PC-3 (cell line): ENCODE measurements at regions not wholly inside any gene's neighbourhood (a gene's known extent, or its start where the extent isn't known, plus 50 kb on each side); places are given as distances from the start of the nearest gene placed in this dataset.

Experiments used
- ATAC-seq: fragments of 200-7000 bp; cut with Tn5 transposase; 2 replicates; pipeline ENCODE4 v1.9.1; 2020; ENCODE audit warnings: mild to moderate bottlenecking, moderate library complexity
- BruUV-seq: library from RNA; stranded (reverse); fragments of 400-500 nt; replicated peaks from 2 replicates; lab custom pipeline; 2021; lab: Mats Ljungman, UMichigan
- CTCF ChIA-PET: fragments of 300-600 bp; sonication (Branson Sonifier 250); formaldehyde crosslinking; loops from one replicate; lab custom pipeline; 2022; ENCODE audit warnings: antibody characterized with exemption; lab: Charles Lee
- POLR2A ChIA-PET: fragments of 300-600 bp; sonication (Branson Sonifier 250); formaldehyde crosslinking; loops from one replicate; lab custom pipeline; 2022; ENCODE audit warnings: antibody characterized with exemption; ENCODE audit not compliant: unreplicated experiment; lab: Charles Lee
- DNase-seq: peaks from one replicate; pipeline ENCODE4 v3.0.0-alpha.2; 2015
- H2AFZ ChIP-seq: fragments of 300-600 bp; sonication (generic); 2 replicates; pipeline ENCODE4 v1.6.0; 2016; ENCODE audit warnings: antibody characterized with exemption, low read length
- H3F3A ChIP-seq: fragments of 300-600 bp; sonication (generic); one replicate; pipeline ENCODE4 v1.6.0; 2017; ENCODE audit warnings: antibody characterized with exemption, low read length, control low read depth, mild to moderate bottlenecking; ENCODE audit not compliant: unreplicated experiment
- H3K27ac ChIP-seq: fragments of 300-600 bp; sonication (generic); 2 replicates; pipeline ENCODE4 v1.5.1; 2016; ENCODE audit warnings: mild to moderate bottlenecking, low read length
- H3K27me3 ChIP-seq: fragments of 300-600 bp; sonication (generic); 2 replicates; pipeline ENCODE4 v1.6.1; 2016; ENCODE audit warnings: low read length, mixed read lengths
- H3K36me3 ChIP-seq: fragments of 300-600 bp; sonication (generic); 2 replicates; pipeline ENCODE4 v1.6.1; 2016; ENCODE audit warnings: low read depth, mixed run types, low read length, mixed read lengths
- H3K4me1 ChIP-seq: fragments of 300-600 bp; sonication (generic); 2 replicates; pipeline ENCODE4 v1.5.1; 2016; ENCODE audit warnings: low read length; ENCODE audit not compliant: insufficient read depth
- H3K4me2 ChIP-seq: fragments of 300-600 bp; sonication (generic); 2 replicates; pipeline ENCODE4 v1.6.0; 2016; ENCODE audit warnings: low read length
- H3K4me3 ChIP-seq: fragments of 300-600 bp; sonication (generic); 2 replicates; pipeline ENCODE4 v1.5.1; 2016; ENCODE audit warnings: mild to moderate bottlenecking, low read length, mixed read lengths
- H3K79me2 ChIP-seq: fragments of 300-600 bp; sonication (generic); 2 replicates; pipeline ENCODE4 v1.6.1; 2017; ENCODE audit warnings: low read length, mixed read lengths
- H3K9ac ChIP-seq: fragments of 300-600 bp; sonication (generic); 2 replicates; pipeline ENCODE4 v1.6.0; 2016; ENCODE audit warnings: mild to moderate bottlenecking, low read length
- H3K9me2 ChIP-seq: fragments of 300-600 bp; sonication (generic); replicated peaks from 2 replicates; pipeline ENCODE4 v1.6.1; 2016; ENCODE audit warnings: mixed run types, low read length, mixed read lengths
- H3K9me3 ChIP-seq: fragments of 300-600 bp; sonication (generic); 2 replicates; pipeline ENCODE4 v1.6.1; 2016; ENCODE audit warnings: low read length, mixed read lengths
- H4K20me1 ChIP-seq: fragments of 300-600 bp; sonication (generic); 2 replicates; pipeline ENCODE4 v1.6.1; 2016; ENCODE audit warnings: low read length, mixed read lengths
- EZH2 ChIP-seq: fragments of 300-600 bp; sonication (generic); IDR thresholded peaks from one replicate; pipeline ENCODE4 v1.6.1; 2017; ENCODE audit warnings: antibody characterized with exemption, mild to moderate bottlenecking, low read length; ENCODE audit not compliant: unreplicated experiment
- EZH2phosphoT487 ChIP-seq: fragments of 300-600 bp; sonication (generic); IDR thresholded peaks from 2 replicates; pipeline ENCODE4 v1.6.1; 2018; ENCODE audit warnings: mild to moderate bottlenecking, antibody characterized with exemption, low read length, borderline replicate concordance
- intact Hi-C: fragments of 100-400 bp; cut with micrococcal nuclease; formaldehyde crosslinking; loops from 2 replicates; pipeline ENCODE4 v1.9.0; 2023
- TF ChIP-seq, protein P1 (sequence below): fragments of 300-600 bp; sonication (generic); conservative IDR thresholded peaks from 2 replicates; pipeline ENCODE4 v1.5.1; 2017; ENCODE audit warnings: antibody characterized with exemption, low read depth, mild to moderate bottlenecking, low read length

DNA sequence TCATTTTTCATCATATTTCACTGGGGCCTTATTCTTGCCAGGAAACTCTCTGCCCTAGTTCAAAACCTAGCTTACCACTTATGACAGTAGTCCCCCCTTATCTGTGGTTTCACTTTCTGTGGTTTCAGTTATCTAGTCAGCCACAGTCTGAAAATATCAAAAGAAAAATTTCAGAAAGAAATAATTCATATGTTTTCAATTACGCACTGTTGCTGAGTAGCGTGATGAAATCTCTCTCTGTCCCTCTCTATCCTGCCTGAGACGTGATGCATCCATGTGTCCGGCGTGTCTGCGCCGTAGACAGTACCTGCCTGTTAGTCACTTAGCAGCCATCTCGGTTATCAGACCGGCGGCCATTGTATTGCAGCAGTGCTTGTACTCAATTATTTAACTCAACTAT lies 369.9 kb upstream of the MCTP2 start:
- Histone ChIP-seq H3K9me3 (no peaks in the 10 kb centered on the region), H4K20me1 (no peaks in the 10 kb centered on the region), H3K4me3 (no peak overlapping the region), H3K27me3 (peaks cover 18% of the 10 kb centered on the region), H3F3A (no peaks in the 10 kb centered on the region), H3K9ac (no peak overlapping the region), H3K27ac (no peak overlapping the region), H3K4me1 (no peaks in the 10 kb centered on the region), H3K36me3 (no peaks in the 10 kb centered on the region), H3K4me2 (no peak overlapping the region), H3K79me2 (no peaks in the 10 kb centered on the region), H3K9me2 (no peaks in the 10 kb centered on the region), H2AFZ (no peak overlapping the region)
- no TSS peak for BruUV-seq
- ChIA-PET POLR2A (no interaction called here), CTCF (no interaction called here)
- intact Hi-C loops = no loop called here
- DNase-seq = no peak
- TF ChIP-seq, protein P1, sequence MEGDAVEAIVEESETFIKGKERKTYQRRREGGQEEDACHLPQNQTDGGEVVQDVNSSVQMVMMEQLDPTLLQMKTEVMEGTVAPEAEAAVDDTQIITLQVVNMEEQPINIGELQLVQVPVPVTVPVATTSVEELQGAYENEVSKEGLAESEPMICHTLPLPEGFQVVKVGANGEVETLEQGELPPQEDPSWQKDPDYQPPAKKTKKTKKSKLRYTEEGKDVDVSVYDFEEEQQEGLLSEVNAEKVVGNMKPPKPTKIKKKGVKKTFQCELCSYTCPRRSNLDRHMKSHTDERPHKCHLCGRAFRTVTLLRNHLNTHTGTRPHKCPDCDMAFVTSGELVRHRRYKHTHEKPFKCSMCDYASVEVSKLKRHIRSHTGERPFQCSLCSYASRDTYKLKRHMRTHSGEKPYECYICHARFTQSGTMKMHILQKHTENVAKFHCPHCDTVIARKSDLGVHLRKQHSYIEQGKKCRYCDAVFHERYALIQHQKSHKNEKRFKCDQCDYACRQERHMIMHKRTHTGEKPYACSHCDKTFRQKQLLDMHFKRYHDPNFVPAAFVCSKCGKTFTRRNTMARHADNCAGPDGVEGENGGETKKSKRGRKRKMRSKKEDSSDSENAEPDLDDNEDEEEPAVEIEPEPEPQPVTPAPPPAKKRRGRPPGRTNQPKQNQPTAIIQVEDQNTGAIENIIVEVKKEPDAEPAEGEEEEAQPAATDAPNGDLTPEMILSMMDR = no peak
- TF ChIP-seq EZH2phosphoT487 (no peak), EZH2 (no peak)
- ATAC-seq = no peak

DNA sequence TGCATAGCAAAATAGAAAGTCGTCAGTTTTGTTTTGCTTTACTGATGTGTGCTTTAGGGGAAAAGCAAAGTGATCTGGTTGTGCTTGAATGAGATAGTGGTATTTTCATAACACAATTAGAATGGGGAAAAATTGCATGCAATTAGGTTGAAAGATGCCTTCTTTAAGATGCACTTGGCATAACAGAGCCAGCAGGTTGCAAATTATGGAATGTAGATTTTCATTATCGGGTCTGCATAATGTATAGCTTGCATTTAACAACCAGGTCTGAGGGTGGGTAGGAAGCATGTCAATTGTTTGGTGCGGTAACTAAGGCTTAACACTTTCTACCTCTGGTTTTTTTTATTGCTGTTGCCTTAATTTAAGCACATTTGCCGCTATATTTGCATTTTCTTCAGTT lies 370.7 kb upstream of the MCTP2 start:
- Histone ChIP-seq H4K20me1 (no peaks in the 10 kb centered on the region), H3F3A (no peaks in the 10 kb centered on the region), H3K9me3 (no peaks in the 10 kb centered on the region), H3K27ac (no peak overlapping the region), H2AFZ (no peak overlapping the region), H3K9me2 (no peaks in the 10 kb centered on the region), H3K79me2 (no peaks in the 10 kb centered on the region), H3K9ac (no peak overlapping the region), H3K4me1 (no peaks in the 10 kb centered on the region), H3K4me3 (no peak overlapping the region), H3K36me3 (no peaks in the 10 kb centered on the region), H3K27me3 (peaks cover 18% of the 10 kb centered on the region), H3K4me2 (no peak overlapping the region)
- DNase-seq (no peak), ATAC-seq (no peak)
- CTCF ChIA-PET = no interaction called here
- TF ChIP-seq, protein P1 = no peak
- TF ChIP-seq EZH2 = no peak
- no peak for TF ChIP-seq EZH2phosphoT487
- BruUV-seq = no TSS peak
- intact Hi-C loops = no loop called here
- POLR2A ChIA-PET = no interaction called here

DNA sequence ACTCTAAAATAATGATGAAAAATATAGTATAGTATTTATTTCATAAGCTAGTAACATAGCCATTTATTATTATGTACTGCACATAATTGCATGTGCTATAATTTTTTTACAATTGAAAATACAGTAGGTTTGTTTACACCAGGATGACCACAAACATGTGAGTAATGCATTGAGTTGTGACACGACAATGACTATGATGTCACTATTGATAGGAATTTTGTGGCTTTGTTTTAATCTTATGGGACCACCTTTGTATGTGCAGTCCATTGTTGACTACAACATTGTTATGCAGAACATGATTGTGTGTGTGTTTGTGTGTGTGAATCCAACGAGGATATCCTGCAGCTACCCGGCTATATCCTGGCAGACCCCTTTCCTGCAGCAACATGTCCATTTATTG lies 372.2 kb upstream of the MCTP2 start:
- ATAC-seq (no peak), DNase-seq (no peak)
- H3F3A ChIP-seq = no peaks in the 10 kb centered on the region
- no peak overlapping the region for H2AFZ ChIP-seq
- no peak for TF ChIP-seq EZH2phosphoT487
- no peak for TF ChIP-seq EZH2
- TF ChIP-seq, protein P1 = no peak
- CTCF ChIA-PET = no interaction called here
- no peak overlapping the region for H3K27ac ChIP-seq
- no peak overlapping the region for H3K9ac ChIP-seq
- no TSS peak for BruUV-seq
- POLR2A ChIA-PET = no interaction called here
- H3K79me2 ChIP-seq = no peaks in the 10 kb centered on the region
- no peaks in the 10 kb centered on the region for H3K9me3 ChIP-seq
- H3K9me2 ChIP-seq = no peaks in the 10 kb centered on the region
- H4K20me1 ChIP-seq = no peaks in the 10 kb centered on the region
- H3K36me3 ChIP-seq = no peaks in the 10 kb centered on the region
- peaks cover 18% of the 10 kb centered on the region for H3K27me3 ChIP-seq
- no peaks in the 10 kb centered on the region for H3K4me1 ChIP-seq
- H3K4me2 ChIP-seq = no peak overlapping the region
- no peak overlapping the region for H3K4me3 ChIP-seq
- intact Hi-C loops = no loop called here
